Smooth muscle cell (in vitro differentiated cells): ENCODE measurements at regions not wholly inside any gene's neighbourhood (a gene's known extent, or its start where the extent isn't known, plus 50 kb on each side); places are given as distances from the start of the nearest gene placed in this dataset.

Source experiments
- DNase-seq: peaks from one replicate; lab custom pipeline; 2025; ENCODE audit not compliant: unreplicated experiment; lab: John Stamatoyannopoulos, UW
- H2AFZ ChIP-seq: fragments of 200-600 bp; sonication (generic); 2 replicates; pipeline ENCODE4 v1.6.0; 2016; ENCODE audit warnings: antibody characterized with exemption, low read depth, mild to moderate bottlenecking
- H3F3A ChIP-seq: fragments of 200-600 bp; sonication (generic); 2 replicates; pipeline ENCODE4 v1.6.0; 2017; ENCODE audit warnings: antibody characterized with exemption, low read depth
- H3K27ac ChIP-seq: fragments of 200-600 bp; sonication (generic); 2 replicates; pipeline ENCODE4 v1.5.1; 2016; ENCODE audit warnings: low read depth, mild to moderate bottlenecking
- H3K27me3 ChIP-seq: fragments of 200-600 bp; sonication (generic); 2 replicates; pipeline ENCODE4 v1.6.1; 2016; ENCODE audit warnings: low read depth, mild to moderate bottlenecking
- H3K36me3 ChIP-seq: fragments of 200-600 bp; sonication (generic); 2 replicates; pipeline ENCODE4 v1.5.1; 2016; ENCODE audit warnings: low read depth
- H3K4me1 ChIP-seq: fragments of 200-600 bp; sonication (generic); 2 replicates; pipeline ENCODE4 v1.5.1; 2016; ENCODE audit warnings: low read depth
- H3K4me2 ChIP-seq: fragments of 200-600 bp; sonication (generic); 2 replicates; pipeline ENCODE4 v1.6.0; 2016; ENCODE audit warnings: mild to moderate bottlenecking
- H3K4me3 ChIP-seq: fragments of 200-600 bp; sonication (generic); 2 replicates; pipeline ENCODE4 v1.5.1; 2016; ENCODE audit warnings: mild to moderate bottlenecking
- H3K79me2 ChIP-seq: fragments of 200-600 bp; sonication (generic); 2 replicates; pipeline ENCODE4 v1.6.0; 2016; ENCODE audit warnings: low read depth, mild to moderate bottlenecking
- H3K9ac ChIP-seq: fragments of 200-600 bp; sonication (generic); 2 replicates; pipeline ENCODE4 v1.6.0; 2016; ENCODE audit warnings: low read depth
- H3K9me3 ChIP-seq: fragments of 200-600 bp; sonication (generic); replicated peaks from 2 replicates; pipeline ENCODE4 v1.5.1; 2016; ENCODE audit warnings: low read depth
- H4K20me1 ChIP-seq: fragments of 200-600 bp; sonication (generic); 2 replicates; pipeline ENCODE4 v1.6.0; 2016; ENCODE audit warnings: low read depth
- CTCF ChIP-seq: fragments of 200-600 bp; sonication (generic); IDR thresholded peaks from 2 replicates; pipeline ENCODE4 v1.5.1; 2017; ENCODE audit warnings: borderline replicate concordance, mild to moderate bottlenecking, antibody characterized with exemption; ENCODE audit not compliant: insufficient read depth, poor library complexity, severe bottlenecking
- WGBS: methylation state at CpG from one replicate; pipeline ENCODE4 v1.1.7; 2016; ENCODE audit warnings: low lambda C conversion rate; 5-methylcytosine and 5-hydroxymethylcytosine counted together

- Histone ChIP-seq H4K20me1 (no peaks in the 10 kb centered on the region), H2AFZ (no peak overlapping the region), H3K9ac (peak overlapping the region; percentile 23), H3K4me3 (peak overlapping the region; percentile 1), H3F3A (peaks cover 21% of the 10 kb centered on the region), H3K4me1 (peaks cover 9% of the 10 kb centered on the region), H3K27ac (peak overlapping the region; percentile 71), H3K4me2 (peak overlapping the region; percentile 72), H3K27me3 (no peaks in the 10 kb centered on the region), H3K79me2 (no peaks in the 10 kb centered on the region), H3K36me3 (no peaks in the 10 kb centered on the region), H3K9me3 (no peaks in the 10 kb centered on the region)
- TF ChIP-seq CTCF: no peak
- no peak for DNase-seq
- 30% methylated on average over 2 of the region's 2 CpGs for WGBS
These were observed 107.1 kb downstream of the USP22 start for GRCh38 chr17:20935740-20936139.

- WGBS: 97% methylated on average over 15 of the region's 15 CpGs
- no peak for TF ChIP-seq CTCF
- H3K27me3 ChIP-seq: no peaks in the 10 kb centered on the region
These were observed 104.6 kb downstream of the USP22 start for GRCh38 chr17:20938244-20938643.

GRCh38 chr17:20938988-20939615 is 103.7 kb downstream of the USP22 start:
- no peak for TF ChIP-seq CTCF
- Histone ChIP-seq H3K79me2 (no peaks in the 10 kb centered on the region), H3K9me3 (no peaks in the 10 kb centered on the region), H3K9ac (no peak overlapping the region), H3K36me3 (no peaks in the 10 kb centered on the region), H3K4me2 (no peak overlapping the region), H3F3A (peaks cover 21% of the 10 kb centered on the region), H4K20me1 (no peaks in the 10 kb centered on the region), H3K27ac (no peak overlapping the region), H2AFZ (no peak overlapping the region), H3K4me3 (no peak overlapping the region), H3K4me1 (peaks cover 9% of the 10 kb centered on the region), H3K27me3 (no peaks in the 10 kb centered on the region)
- DNase-seq: no peak

More at GRCh38 chr17:20938244-20938643, 104.6 kb downstream of the USP22 start:
- no peak overlapping the region for H3K27ac ChIP-seq
- H4K20me1 ChIP-seq: no peaks in the 10 kb centered on the region
- H3K36me3 ChIP-seq: no peaks in the 10 kb centered on the region
- H3K9me3 ChIP-seq: no peaks in the 10 kb centered on the region
- no peaks in the 10 kb centered on the region for H3K79me2 ChIP-seq
- no peak overlapping the region for H3K4me2 ChIP-seq
- H3K4me3 ChIP-seq: no peak overlapping the region
- no peak overlapping the region for H3K9ac ChIP-seq
- H2AFZ ChIP-seq: no peak overlapping the region
- H3F3A ChIP-seq: peaks cover 21% of the 10 kb centered on the region
- no peak for DNase-seq
- H3K4me1 ChIP-seq: peaks cover 9% of the 10 kb centered on the region

GRCh38 chr17:20941872-20942271 is 100.9 kb downstream of the USP22 start:
- no peak for TF ChIP-seq CTCF
- Histone ChIP-seq H3K27me3 (no peaks in the 10 kb centered on the region), H3K4me2 (no peak overlapping the region), H3K27ac (no peak overlapping the region), H3K79me2 (no peaks in the 10 kb centered on the region), H3F3A (no peaks in the 10 kb centered on the region), H2AFZ (no peak overlapping the region), H3K36me3 (peaks cover 8% of the 10 kb centered on the region), H3K4me3 (no peak overlapping the region), H3K4me1 (no peaks in the 10 kb centered on the region), H4K20me1 (no peaks in the 10 kb centered on the region), H3K9me3 (no peaks in the 10 kb centered on the region), H3K9ac (no peak overlapping the region)
- no peak for DNase-seq
- WGBS: 98% methylated on average over 5 of the region's 5 CpGs
